Loucy (cell line): ENCODE measurements at regions not wholly inside any gene's neighbourhood (a gene's known extent, or its start where the extent isn't known, plus 50 kb on each side); places are given as distances from the start of the nearest gene placed in this dataset.

Source experiments
- H2AFZ ChIP-seq: fragments of 200-600 bp; sonication (generic); 2 replicates; pipeline ENCODE4 v1.6.0; 2016; ENCODE audit warnings: antibody characterized with exemption, mild to moderate bottlenecking, low read length, moderate library complexity
- H3F3A ChIP-seq: fragments of 200-600 bp; 2 replicates; pipeline ENCODE4 v1.6.0; 2016; ENCODE audit warnings: antibody characterized with exemption, low read depth, mild to moderate bottlenecking
- H3K27me3 ChIP-seq: fragments of 200-600 bp; sonication (generic); 2 replicates; pipeline ENCODE4 v1.6.1; 2014; ENCODE audit warnings: low read length, mild to moderate bottlenecking; ENCODE audit not compliant: insufficient read depth, poor library complexity, severe bottlenecking
- H3K36me3 ChIP-seq: fragments of 200-600 bp; sonication (generic); 2 replicates; pipeline ENCODE4 v1.6.1; 2016; ENCODE audit warnings: low read length; ENCODE audit not compliant: insufficient read depth
- H3K4me1 ChIP-seq: fragments of 200-600 bp; sonication (generic); 2 replicates; pipeline ENCODE4 v1.5.1; 2014; ENCODE audit warnings: low read length, mild to moderate bottlenecking; ENCODE audit not compliant: insufficient read depth, poor library complexity, severe bottlenecking
- H3K4me2 ChIP-seq: fragments of 200-600 bp; sonication (generic); 2 replicates; pipeline ENCODE4 v1.6.0; 2014; ENCODE audit warnings: antibody characterized with exemption, low read length, low read depth, mild to moderate bottlenecking; ENCODE audit not compliant: poor library complexity, severe bottlenecking
- H3K4me3 ChIP-seq: fragments of 200-600 bp; sonication (generic); 2 replicates; pipeline ENCODE4 v1.5.1; 2014; ENCODE audit warnings: low read length, mild to moderate bottlenecking, mixed read lengths; ENCODE audit not compliant: poor library complexity, severe bottlenecking
- H3K79me2 ChIP-seq: fragments of 200-600 bp; sonication (generic); 2 replicates; pipeline ENCODE4 v1.6.1; 2014; ENCODE audit warnings: low read length; ENCODE audit not compliant: insufficient read depth
- H3K9ac ChIP-seq: fragments of 200-600 bp; sonication (generic); 2 replicates; pipeline ENCODE4 v1.6.0; 2014; ENCODE audit warnings: mild to moderate bottlenecking, low read depth, low read length, moderate library complexity; ENCODE audit not compliant: poor library complexity, severe bottlenecking
- H3K9me2 ChIP-seq: fragments of 200-600 bp; sonication (generic); replicated peaks from 2 replicates; pipeline ENCODE4 v1.6.1; 2016; ENCODE audit warnings: low read depth, low read length, mixed read lengths
- H3K9me3 ChIP-seq: fragments of 200-600 bp; sonication (generic); 2 replicates; pipeline ENCODE4 v1.6.1; 2014; ENCODE audit warnings: mild to moderate bottlenecking, antibody characterized with exemption, low read length, low read depth; ENCODE audit not compliant: insufficient read depth
- H4K20me1 ChIP-seq: fragments of 200-600 bp; sonication (generic); 2 replicates; pipeline ENCODE4 v1.6.0; 2014; ENCODE audit warnings: antibody characterized with exemption, low read length, mild to moderate bottlenecking; ENCODE audit not compliant: insufficient read depth, poor library complexity, severe bottlenecking
- CTCF ChIP-seq: fragments of 200-600 bp; sonication (generic); conservative IDR thresholded peaks from 2 replicates; pipeline ENCODE4 v1.5.1; 2014; ENCODE audit warnings: mild to moderate bottlenecking, antibody characterized with exemption, low read length
- EZH2phosphoT487 ChIP-seq: fragments of 200-600 bp; IDR thresholded peaks from 2 replicates; pipeline ENCODE4 v1.6.1; 2018; ENCODE audit warnings: antibody characterized with exemption, mild to moderate bottlenecking, moderate library complexity, borderline replicate concordance

GRCh38 chr20:60326821-60327220, 368.6 kb downstream of the CDH26 start:
- Histone ChIP-seq H2AFZ (no peak overlapping the region), H3K4me1 (no peaks in the 10 kb centered on the region), H3K9ac (no peak overlapping the region), H4K20me1 (no peaks in the 10 kb centered on the region), H3K9me2 (no peaks in the 10 kb centered on the region), H3F3A (no peaks in the 10 kb centered on the region), H3K9me3 (no peaks in the 10 kb centered on the region), H3K27me3 (no peaks in the 10 kb centered on the region), H3K79me2 (no peaks in the 10 kb centered on the region), H3K4me3 (no peak overlapping the region), H3K4me2 (no peak overlapping the region), H3K36me3 (no peaks in the 10 kb centered on the region)
- TF ChIP-seq EZH2phosphoT487 = no peak
- no peak for TF ChIP-seq CTCF

GRCh38 chr20:60327971-60328660, 369.9 kb downstream of the CDH26 start:
- Histone ChIP-seq H3K4me2 (no peak overlapping the region), H4K20me1 (no peaks in the 10 kb centered on the region), H3K4me3 (no peak overlapping the region), H3K9me3 (no peaks in the 10 kb centered on the region), H3K36me3 (no peaks in the 10 kb centered on the region), H3F3A (no peaks in the 10 kb centered on the region), H3K4me1 (no peaks in the 10 kb centered on the region), H2AFZ (no peak overlapping the region), H3K27me3 (no peaks in the 10 kb centered on the region), H3K9ac (no peak overlapping the region), H3K9me2 (no peaks in the 10 kb centered on the region), H3K79me2 (no peaks in the 10 kb centered on the region)
- TF ChIP-seq CTCF (no peak), EZH2phosphoT487 (no peak)

- Histone ChIP-seq H2AFZ (no peak overlapping the region), H4K20me1 (no peaks in the 10 kb centered on the region), H3K79me2 (no peaks in the 10 kb centered on the region), H3K36me3 (no peaks in the 10 kb centered on the region), H3K27me3 (no peaks in the 10 kb centered on the region), H3K9me2 (no peaks in the 10 kb centered on the region), H3K9me3 (no peaks in the 10 kb centered on the region), H3K4me3 (no peak overlapping the region), H3K9ac (no peak overlapping the region), H3K4me1 (no peaks in the 10 kb centered on the region), H3F3A (no peaks in the 10 kb centered on the region), H3K4me2 (no peak overlapping the region)
- no peak for TF ChIP-seq CTCF
- TF ChIP-seq EZH2phosphoT487 = no peak
These were observed 372.2 kb downstream of the CDH26 start for GRCh38 chr20:60330461-60330860.
